GM10266 (cell line): ENCODE measurements at regions not wholly inside any gene's neighbourhood (a gene's known extent, or its start where the extent isn't known, plus 50 kb on each side); places are given as distances from the start of the nearest gene placed in this dataset.

ENCODE experiments used
- DNase-seq: peaks from one replicate; pipeline ENCODE4 v3.0.0; 2012; ENCODE audit errors: extremely low spot score
- TF ChIP-seq, protein P1 (sequence below): IDR thresholded peaks from 2 replicates; pipeline ENCODE4 v1.5.1; 2012; ENCODE audit warnings: mild to moderate bottlenecking, low read depth; ENCODE audit not compliant: control insufficient read depth, insufficient read depth; ENCODE audit errors: missing control alignments

DNA sequence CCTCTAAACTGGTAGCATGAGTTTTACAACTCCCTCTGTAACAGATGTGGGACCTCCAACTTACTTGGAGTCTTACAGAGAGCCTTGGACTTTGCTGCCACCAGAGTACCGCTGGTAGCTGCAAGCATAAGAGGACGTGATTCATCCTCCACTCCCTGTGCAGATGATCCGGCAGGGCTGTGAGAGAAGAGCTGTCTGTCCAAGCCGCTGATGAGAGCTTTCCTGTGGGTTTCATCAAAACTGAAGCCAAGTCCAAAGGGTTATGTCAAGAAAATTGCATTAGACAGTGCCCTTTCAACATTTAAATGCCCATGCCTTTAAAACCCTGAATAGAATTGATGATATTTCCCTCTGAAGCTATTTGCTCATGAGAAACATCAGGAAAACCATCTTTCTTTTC lies 85.8 kb downstream of the LLPH start:
- no peak for DNase-seq
- TF ChIP-seq, protein P1, sequence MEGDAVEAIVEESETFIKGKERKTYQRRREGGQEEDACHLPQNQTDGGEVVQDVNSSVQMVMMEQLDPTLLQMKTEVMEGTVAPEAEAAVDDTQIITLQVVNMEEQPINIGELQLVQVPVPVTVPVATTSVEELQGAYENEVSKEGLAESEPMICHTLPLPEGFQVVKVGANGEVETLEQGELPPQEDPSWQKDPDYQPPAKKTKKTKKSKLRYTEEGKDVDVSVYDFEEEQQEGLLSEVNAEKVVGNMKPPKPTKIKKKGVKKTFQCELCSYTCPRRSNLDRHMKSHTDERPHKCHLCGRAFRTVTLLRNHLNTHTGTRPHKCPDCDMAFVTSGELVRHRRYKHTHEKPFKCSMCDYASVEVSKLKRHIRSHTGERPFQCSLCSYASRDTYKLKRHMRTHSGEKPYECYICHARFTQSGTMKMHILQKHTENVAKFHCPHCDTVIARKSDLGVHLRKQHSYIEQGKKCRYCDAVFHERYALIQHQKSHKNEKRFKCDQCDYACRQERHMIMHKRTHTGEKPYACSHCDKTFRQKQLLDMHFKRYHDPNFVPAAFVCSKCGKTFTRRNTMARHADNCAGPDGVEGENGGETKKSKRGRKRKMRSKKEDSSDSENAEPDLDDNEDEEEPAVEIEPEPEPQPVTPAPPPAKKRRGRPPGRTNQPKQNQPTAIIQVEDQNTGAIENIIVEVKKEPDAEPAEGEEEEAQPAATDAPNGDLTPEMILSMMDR, result no peak

DNA sequence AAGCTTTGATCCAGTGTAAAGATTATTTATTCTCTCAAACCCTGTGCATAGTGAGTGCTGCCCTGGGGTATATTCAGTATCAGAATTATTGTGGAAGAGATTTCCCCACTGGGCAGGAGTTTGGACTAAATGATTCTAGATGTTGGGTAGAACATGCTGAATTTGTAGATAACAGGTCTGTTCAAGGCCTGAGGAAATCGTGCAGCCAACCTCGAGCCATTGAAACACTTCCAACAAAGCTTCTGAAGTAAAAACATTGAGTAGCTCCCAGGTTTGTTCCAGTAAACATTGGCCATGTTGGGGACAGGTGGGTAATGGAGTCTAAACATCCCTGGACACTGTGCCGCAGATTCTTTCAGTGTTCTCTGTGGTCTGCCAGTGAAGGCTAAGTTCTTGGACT lies 87.5 kb downstream of the LLPH start:
- DNase-seq, result no peak
- TF ChIP-seq, protein P1, result no peak

DNA sequence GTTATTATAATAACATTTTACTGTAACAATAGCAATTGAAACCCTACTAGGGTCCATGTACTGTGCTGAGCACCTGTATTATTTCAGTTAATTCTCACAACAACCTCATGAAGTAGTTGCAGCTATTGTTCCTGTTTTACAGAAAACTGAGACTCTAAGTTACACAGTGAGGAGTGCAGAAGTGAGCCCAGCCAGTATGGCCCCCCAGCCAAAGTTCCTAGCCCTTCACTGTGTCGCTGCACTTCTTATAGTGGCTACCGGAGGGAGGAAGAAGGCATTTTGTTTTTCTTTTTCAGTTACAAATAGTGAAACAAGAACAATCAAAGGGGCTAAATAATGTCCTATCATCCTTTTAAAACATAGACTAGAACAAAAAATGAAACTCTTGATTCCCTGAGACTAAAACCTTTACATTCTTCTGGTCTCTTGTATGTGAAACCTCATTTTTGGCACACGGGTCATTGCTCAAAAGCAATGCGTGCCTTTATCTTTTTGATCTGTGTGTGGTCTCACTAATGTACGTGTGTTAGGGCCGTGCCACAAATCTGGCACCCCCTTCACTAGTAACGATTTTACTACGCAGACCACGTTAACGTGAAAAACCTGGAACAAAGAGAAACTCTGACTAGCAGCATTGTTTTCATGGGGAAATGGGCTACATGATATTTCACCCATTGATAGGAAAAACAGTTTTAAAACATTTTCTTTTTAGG lies 88.7 kb downstream of the LLPH start:
- DNase-seq, result no peak
- TF ChIP-seq, protein P1, result no peak

DNA sequence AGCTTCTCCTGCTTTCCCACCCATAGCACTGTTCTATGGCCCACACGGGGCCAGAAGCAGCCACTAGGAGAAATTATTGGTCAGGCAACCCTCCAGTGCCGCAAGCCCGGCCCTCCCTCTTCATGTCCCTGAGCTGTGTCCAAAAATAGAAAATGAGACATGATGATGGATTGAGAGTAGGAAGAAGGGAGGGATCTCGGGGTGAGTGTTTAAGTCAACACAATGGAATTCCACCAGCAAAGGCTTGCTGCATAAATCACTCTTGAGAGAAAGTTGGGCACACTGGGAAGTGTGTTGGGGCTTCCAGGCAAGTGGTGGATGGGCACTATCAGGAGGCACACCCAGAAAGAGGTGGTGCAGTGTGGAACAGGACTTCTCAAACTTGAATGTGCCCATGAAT lies 94.2 kb downstream of the LLPH start:
- no peak for DNase-seq
- TF ChIP-seq, protein P1, result no peak

DNA sequence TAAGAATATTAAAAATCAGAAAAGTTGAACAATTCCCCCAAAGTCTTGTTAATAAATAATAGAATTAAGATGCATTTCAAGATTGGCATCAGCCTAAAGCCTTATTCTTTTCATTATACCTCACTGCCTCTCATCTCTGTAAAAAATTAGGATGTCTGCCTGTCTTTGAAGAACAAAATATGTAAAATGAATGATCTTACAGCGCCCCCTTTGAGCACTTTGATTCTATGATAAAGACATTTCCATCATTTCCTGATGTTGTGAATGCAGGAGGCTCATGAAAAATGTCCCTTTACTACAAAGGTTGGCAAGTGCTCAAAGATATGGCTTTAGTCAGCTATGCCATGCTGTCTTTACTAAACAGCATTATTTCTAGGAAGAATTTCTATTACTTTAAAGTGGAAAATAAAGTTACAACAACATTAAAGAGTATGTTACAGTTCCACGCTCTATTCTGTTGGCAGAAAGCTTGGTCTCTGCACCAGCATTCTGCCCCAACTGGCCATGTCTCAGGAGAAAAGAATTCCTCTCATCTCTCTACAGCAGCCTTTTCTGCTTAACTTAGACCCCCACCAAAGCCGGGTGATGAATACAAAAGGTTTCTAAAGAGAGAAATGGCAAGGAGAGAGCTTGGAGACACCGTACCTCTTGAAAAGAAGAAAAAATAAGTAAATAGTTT lies 95.1 kb downstream of the LLPH start:
- TF ChIP-seq, protein P1, result peak; percentile 15
- DNase-seq, result no peak

DNA sequence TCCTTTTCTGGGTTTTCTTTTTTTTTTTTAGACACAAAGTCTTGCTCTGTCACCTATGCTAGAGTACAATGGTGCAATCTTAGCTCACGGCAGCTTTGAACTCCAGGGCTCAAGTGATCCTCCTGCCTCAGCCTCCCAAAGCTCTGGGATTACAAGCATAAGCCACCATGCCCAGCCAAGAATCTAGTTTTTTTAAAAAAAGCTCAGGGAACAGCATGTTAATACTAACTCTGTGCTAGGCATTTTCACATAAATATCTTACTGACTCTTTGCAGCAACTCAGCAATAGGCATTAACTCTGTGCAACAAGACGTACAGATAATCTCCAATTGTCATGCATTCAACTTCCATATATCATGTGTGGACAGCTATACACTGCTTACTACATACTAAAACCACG lies 97.4 kb downstream of the LLPH start:
- TF ChIP-seq, protein P1, result no peak

DNA sequence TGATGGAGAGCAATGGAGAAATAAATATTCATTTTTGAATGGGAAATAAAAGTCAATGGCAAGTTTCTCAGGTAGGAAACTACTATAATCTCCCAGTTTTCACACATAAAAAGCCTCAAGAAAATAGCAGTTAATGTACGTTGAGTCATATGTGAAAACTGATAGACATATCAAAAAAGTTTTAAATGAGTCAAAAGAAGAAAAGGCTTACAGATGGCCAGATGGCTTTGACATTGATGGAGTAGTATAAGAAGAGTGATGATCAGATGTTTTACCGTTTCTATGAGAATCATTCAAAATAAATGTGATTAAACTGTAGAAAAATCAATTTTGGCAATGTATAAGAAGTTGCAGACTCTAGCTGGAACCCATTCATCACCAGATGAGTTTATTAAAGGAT lies 97.8 kb downstream of the LLPH start:
- no peak for DNase-seq
- TF ChIP-seq, protein P1, result no peak

More for the DNA sequence above, 97.4 kb downstream of the LLPH start:
- DNase-seq, result no peak
